ENCODE measurements at regions not wholly inside any gene's neighbourhood (a gene's known extent, or its start where the extent isn't known, plus 50 kb on each side); places are given as distances from the start of the nearest gene placed in this dataset.

GRCh38 chr12:111230649-111231048 is 138.2 kb downstream of the PHETA1 start:
- TF ChIP-seq YY1 (IDR thresholded peaks at IDR 0.05) (no peak), GABPA (IDR thresholded peaks at IDR 0.05 in 1 of 2, conservative IDR thresholded peaks at IDR 0.05 in 1 of 2) (no peak)
- TF ChIP-seq, protein P1, sequence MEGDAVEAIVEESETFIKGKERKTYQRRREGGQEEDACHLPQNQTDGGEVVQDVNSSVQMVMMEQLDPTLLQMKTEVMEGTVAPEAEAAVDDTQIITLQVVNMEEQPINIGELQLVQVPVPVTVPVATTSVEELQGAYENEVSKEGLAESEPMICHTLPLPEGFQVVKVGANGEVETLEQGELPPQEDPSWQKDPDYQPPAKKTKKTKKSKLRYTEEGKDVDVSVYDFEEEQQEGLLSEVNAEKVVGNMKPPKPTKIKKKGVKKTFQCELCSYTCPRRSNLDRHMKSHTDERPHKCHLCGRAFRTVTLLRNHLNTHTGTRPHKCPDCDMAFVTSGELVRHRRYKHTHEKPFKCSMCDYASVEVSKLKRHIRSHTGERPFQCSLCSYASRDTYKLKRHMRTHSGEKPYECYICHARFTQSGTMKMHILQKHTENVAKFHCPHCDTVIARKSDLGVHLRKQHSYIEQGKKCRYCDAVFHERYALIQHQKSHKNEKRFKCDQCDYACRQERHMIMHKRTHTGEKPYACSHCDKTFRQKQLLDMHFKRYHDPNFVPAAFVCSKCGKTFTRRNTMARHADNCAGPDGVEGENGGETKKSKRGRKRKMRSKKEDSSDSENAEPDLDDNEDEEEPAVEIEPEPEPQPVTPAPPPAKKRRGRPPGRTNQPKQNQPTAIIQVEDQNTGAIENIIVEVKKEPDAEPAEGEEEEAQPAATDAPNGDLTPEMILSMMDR (IDR thresholded peaks at IDR 0.05; ENCODE audit: low read depth, low read length, missing input control): no peak
